HFF-Myc (cell line): ENCODE measurements at regions not wholly inside any gene's neighbourhood (a gene's known extent, or its start where the extent isn't known, plus 50 kb on each side); places are given as distances from the start of the nearest gene placed in this dataset.
"Not testable (repeated sequence)": the region's sequence is repeated elsewhere in the genome, so short reads cannot be mapped to it uniquely, and the experiment has no call there.

Experiments
- DNase-seq: peaks from one replicate; pipeline ENCODE4 v3.0.0-alpha.2; 2011; ENCODE audit warnings: low read depth; ENCODE audit errors: extremely low read depth
- H3K4me3 ChIP-seq: replicated peaks from 2 replicates; pipeline ENCODE4 v1.5.1; 2011; ENCODE audit warnings: low read depth, mild to moderate bottlenecking, control low read depth, low read length
- CTCF ChIP-seq: IDR thresholded peaks from 2 replicates; pipeline ENCODE4 v1.5.1; 2012; ENCODE audit warnings: mild to moderate bottlenecking, low read depth, low read length, control low read depth; ENCODE audit errors: missing control alignments

GRCh38 chr10:14431868-14432267, 101.1 kb upstream of the FRMD4A start:
- no peak overlapping the region for H3K4me3 ChIP-seq
- DNase-seq: no peak
- no peak for TF ChIP-seq CTCF

GRCh38 chr10:14429043-14429700, 98.4 kb upstream of the FRMD4A start:
- H3K4me3 ChIP-seq: no peak overlapping the region
- TF ChIP-seq CTCF: no peak

DNA sequence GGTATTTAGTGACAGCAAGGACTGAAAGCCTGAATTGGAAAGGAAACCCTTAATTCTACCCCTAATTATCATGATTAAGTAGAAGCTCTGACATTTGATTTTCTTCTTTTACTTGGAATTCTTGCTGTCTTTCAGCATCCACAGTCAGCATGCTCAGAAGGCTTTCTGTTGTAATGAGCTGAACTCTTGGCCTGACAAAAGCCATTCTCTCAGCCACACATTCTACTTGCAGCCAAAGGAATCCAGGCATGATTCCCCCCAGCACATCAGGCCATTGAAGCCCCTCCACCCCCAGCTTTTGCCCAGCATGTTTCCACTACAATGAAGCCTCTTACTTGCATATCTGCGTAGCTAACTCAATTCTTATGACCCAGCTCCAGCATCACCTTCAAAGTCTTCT, 94.3 kb upstream of the FRMD4A start:
- no peak overlapping the region for H3K4me3 ChIP-seq
- no peak for TF ChIP-seq CTCF
- DNase-seq: no peak

More at GRCh38 chr10:14429043-14429700, 98.4 kb upstream of the FRMD4A start:
- DNase-seq: no peak

GRCh38 chr10:14423111-14423744, 92.5 kb upstream of the FRMD4A start:
- TF ChIP-seq CTCF: no peak
- DNase-seq: no peak
- H3K4me3 ChIP-seq: no peak overlapping the region

DNA sequence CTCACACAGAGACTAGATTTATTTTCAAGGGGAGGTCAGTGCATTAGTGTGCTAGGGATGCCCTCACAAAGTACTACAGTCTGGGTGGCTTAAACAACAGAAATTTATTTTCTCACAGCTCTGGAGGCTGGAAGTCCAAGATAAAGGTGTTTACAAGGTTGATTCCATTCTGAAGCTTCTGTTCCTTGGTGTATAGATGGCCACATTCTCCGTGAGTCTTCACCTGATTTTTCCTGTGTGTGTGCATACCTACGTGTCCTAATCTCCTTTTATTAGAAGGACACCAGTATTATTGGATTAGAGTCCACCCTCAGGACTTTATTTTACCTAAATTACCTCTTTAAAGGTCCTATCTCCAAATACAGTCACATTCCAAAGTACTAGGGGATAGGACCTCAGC, 91.7 kb upstream of the FRMD4A start:
- H3K4me3 ChIP-seq: no peak overlapping the region
- DNase-seq: no peak
- no peak for TF ChIP-seq CTCF

DNA sequence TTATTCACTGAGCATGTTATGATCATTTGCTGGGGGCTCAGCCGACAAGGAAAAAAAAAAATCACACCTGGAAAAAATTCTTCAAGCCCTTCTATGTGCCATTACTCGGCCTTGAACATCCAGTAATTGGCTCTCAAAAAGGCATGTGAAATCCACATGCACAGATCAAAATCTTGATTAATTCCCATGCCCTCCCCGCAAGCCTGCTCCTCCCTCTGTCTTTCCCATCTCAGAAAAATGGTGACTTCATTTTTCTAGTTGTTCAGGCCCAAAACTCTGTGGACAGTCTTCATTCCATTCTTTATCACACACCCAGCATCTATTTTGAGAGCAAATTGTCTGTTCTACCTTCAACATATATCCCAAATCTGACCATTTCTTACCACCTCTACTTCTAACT, 91.2 kb upstream of the FRMD4A start:
- H3K4me3 ChIP-seq: no peak overlapping the region
- no peak for DNase-seq
- TF ChIP-seq CTCF: no peak

DNA sequence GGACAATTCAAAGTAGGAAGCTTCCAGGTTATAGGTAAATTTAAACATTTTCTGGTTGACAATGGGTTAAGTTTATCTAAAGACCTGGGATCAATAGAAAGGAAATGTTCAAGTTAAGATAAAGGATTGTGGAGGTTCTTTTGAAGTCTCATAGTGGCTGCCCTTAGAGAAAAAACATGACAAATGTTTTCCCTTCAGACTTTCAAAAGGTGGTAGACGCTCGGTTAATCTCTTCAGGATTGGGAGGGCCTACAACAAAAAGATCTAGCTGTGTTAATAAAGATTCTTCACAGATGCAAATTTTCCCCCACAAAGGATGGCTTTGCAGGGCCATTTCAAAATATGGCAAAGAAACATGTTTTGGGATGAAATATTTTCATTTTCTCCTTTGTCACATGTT, 86.6 kb upstream of the FRMD4A start:
- DNase-seq, H3K4me3 ChIP-seq: not testable (repeated sequence)
